ENCODE measurements at regions not wholly inside any gene's neighbourhood (a gene's known extent, or its start where the extent isn't known, plus 50 kb on each side); places are given as distances from the start of the nearest gene placed in this dataset.

DNA sequence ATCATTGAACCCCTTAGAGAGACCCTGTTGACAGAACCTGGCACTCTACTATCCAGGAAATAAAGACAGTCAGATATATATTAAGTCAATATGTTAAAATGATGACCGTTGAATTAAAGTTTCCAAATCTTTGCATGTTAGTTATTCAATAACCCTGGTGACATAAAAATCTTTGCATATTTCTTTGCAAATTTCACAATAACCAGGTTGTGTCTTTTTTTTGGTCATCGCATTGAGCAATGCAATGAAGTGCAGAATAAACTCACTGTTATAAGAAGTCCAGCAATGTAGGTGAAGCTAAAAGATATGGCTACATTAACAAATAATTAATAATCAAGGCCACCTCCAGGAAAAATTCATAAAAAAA, 596.9 kb downstream of the NYAP2 start:
- TF ChIP-seq, protein P1, sequence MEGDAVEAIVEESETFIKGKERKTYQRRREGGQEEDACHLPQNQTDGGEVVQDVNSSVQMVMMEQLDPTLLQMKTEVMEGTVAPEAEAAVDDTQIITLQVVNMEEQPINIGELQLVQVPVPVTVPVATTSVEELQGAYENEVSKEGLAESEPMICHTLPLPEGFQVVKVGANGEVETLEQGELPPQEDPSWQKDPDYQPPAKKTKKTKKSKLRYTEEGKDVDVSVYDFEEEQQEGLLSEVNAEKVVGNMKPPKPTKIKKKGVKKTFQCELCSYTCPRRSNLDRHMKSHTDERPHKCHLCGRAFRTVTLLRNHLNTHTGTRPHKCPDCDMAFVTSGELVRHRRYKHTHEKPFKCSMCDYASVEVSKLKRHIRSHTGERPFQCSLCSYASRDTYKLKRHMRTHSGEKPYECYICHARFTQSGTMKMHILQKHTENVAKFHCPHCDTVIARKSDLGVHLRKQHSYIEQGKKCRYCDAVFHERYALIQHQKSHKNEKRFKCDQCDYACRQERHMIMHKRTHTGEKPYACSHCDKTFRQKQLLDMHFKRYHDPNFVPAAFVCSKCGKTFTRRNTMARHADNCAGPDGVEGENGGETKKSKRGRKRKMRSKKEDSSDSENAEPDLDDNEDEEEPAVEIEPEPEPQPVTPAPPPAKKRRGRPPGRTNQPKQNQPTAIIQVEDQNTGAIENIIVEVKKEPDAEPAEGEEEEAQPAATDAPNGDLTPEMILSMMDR (IDR thresholded peaks at IDR 0.05; ENCODE audit: borderline replicate concordance, extremely low read depth, low read length, poor library complexity, severe bottlenecking), result no peak
- no peak for TF ChIP-seq EZH2 (IDR thresholded peaks at IDR 0.05; ENCODE audit: borderline replicate concordance, low read depth, low read length, severe bottlenecking)
